D721Med (cell line): ENCODE measurements at regions not wholly inside any gene's neighbourhood (a gene's known extent, or its start where the extent isn't known, plus 50 kb on each side); places are given as distances from the start of the nearest gene placed in this dataset.
"Not testable (repeated sequence)": the region's sequence is repeated elsewhere in the genome, so short reads cannot be mapped to it uniquely, and the experiment has no call there.

ENCODE experiments used
- DNase-seq: peaks from one replicate; pipeline ENCODE4 v3.0.0; 2011; ENCODE audit warnings: low spot score; ENCODE audit not compliant: insufficient read length
- FAIRE-seq: peaks from 2 replicates; lab custom pipeline; 2011; peaks lifted over from hg19 to GRCh38; lab: Jason Lieb, UNC
- CTCF ChIP-seq: IDR thresholded peaks from 2 replicates; pipeline ENCODE4 v1.5.1; 2012; ENCODE audit warnings: mild to moderate bottlenecking, control low read depth; ENCODE audit not compliant: insufficient read depth; ENCODE audit errors: missing control alignments

GRCh38 chr13:81025091-81025490, 684.2 kb upstream of the SPRY2 start:
- DNase-seq (no peak), FAIRE-seq (no peak)
- TF ChIP-seq CTCF = no peak

- FAIRE-seq (no peak), DNase-seq (no peak)
- TF ChIP-seq CTCF = no peak
These were observed 680.4 kb upstream of the SPRY2 start for GRCh38 chr13:81021284-81021840.

GRCh38 chr13:81020010-81020409, 679.1 kb upstream of the SPRY2 start:
- no peak for TF ChIP-seq CTCF
- DNase-seq = no peak
- FAIRE-seq = no peak

- no peak for TF ChIP-seq CTCF
- DNase-seq (no peak), FAIRE-seq (no peak)
These were observed 678.0 kb upstream of the SPRY2 start for GRCh38 chr13:81018936-81019335.

GRCh38 chr13:81017513-81018152, 676.7 kb upstream of the SPRY2 start:
- TF ChIP-seq CTCF = peak; percentile 65
- DNase-seq = peak; percentile 18
- FAIRE-seq = peak; percentile 88

GRCh38 chr13:81012031-81012430, 671.1 kb upstream of the SPRY2 start:
- no peak for DNase-seq
- FAIRE-seq = no peak
- TF ChIP-seq CTCF = no peak

GRCh38 chr13:81001828-81002385, 661.0 kb upstream of the SPRY2 start:
- no peak for TF ChIP-seq CTCF
- no peak for DNase-seq
- no peak for FAIRE-seq

- FAIRE-seq, DNase-seq: not testable (repeated sequence)
These were observed 657.7 kb upstream of the SPRY2 start for GRCh38 chr13:80998603-80999002.
